VCaP (cell line): ENCODE measurements at regions not wholly inside any gene's neighbourhood (a gene's known extent, or its start where the extent isn't known, plus 50 kb on each side); places are given as distances from the start of the nearest gene placed in this dataset.

Experiments used
- H3K27ac ChIP-seq: fragments of 450-650 bp; 2 replicates; pipeline ENCODE4 v1.5.1; 2017
- TF ChIP-seq, protein P1 (sequence below): fragments of 450-650 bp; conservative IDR thresholded peaks from 2 replicates; pipeline ENCODE4 v1.5.1; 2017; ENCODE audit warnings: mild to moderate bottlenecking, moderate library complexity

- TF ChIP-seq, protein P1, sequence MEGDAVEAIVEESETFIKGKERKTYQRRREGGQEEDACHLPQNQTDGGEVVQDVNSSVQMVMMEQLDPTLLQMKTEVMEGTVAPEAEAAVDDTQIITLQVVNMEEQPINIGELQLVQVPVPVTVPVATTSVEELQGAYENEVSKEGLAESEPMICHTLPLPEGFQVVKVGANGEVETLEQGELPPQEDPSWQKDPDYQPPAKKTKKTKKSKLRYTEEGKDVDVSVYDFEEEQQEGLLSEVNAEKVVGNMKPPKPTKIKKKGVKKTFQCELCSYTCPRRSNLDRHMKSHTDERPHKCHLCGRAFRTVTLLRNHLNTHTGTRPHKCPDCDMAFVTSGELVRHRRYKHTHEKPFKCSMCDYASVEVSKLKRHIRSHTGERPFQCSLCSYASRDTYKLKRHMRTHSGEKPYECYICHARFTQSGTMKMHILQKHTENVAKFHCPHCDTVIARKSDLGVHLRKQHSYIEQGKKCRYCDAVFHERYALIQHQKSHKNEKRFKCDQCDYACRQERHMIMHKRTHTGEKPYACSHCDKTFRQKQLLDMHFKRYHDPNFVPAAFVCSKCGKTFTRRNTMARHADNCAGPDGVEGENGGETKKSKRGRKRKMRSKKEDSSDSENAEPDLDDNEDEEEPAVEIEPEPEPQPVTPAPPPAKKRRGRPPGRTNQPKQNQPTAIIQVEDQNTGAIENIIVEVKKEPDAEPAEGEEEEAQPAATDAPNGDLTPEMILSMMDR: no peak
- no peak overlapping the region for H3K27ac ChIP-seq
Measured at GRCh38 chr9:99531313-99531712, 290.4 kb upstream of the NR4A3 start.

DNA sequence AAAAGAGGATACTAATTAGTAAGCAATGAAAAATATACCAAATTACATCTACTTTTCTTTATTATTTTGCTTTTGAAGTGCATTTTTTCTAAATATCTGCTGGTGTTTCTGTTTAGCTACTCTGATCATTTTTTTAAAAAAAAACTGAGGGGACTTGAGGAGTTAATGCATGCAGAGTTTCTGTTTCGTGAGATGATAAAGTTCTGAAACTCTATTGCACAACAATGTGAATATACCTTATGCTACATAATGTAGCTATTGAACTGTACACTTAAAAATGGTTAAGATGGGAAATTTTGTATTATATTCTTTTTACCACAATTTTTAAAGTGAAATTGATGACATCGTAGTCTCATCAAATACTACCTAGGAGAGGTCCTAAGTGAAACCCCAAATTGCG lies 288.3 kb upstream of the NR4A3 start:
- TF ChIP-seq, protein P1: no peak
- no peak overlapping the region for H3K27ac ChIP-seq

DNA sequence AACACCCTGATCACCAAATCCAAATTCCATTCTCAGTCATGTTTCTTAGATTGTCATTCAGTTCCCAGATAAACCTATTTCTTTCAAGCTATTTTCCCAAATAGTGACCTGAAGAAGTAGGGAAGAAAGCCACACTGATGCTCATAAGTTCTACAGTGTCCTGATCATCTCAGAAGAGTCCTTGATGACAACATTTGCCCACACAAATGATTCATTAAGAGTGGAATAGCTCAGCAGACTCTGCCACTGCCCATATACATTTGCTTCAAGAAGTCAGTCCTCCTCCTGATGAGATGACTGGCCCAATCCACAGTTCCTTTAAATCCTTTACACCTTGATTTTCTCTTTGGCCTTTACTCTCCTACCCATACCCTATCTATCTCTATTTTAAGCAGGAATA lies 283.7 kb upstream of the NR4A3 start:
- TF ChIP-seq, protein P1: no peak
- no peak overlapping the region for H3K27ac ChIP-seq

GRCh38 chr9:99544526-99544925 lies 277.2 kb upstream of the NR4A3 start:
- H3K27ac ChIP-seq: no peak overlapping the region
- TF ChIP-seq, protein P1: no peak

GRCh38 chr9:99549441-99549840 lies 272.2 kb upstream of the NR4A3 start:
- TF ChIP-seq, protein P1: no peak

GRCh38 chr9:99555792-99556191 lies 265.9 kb upstream of the NR4A3 start:
- TF ChIP-seq, protein P1: no peak
- no peak overlapping the region for H3K27ac ChIP-seq

More at GRCh38 chr9:99549441-99549840, 272.2 kb upstream of the NR4A3 start:
- H3K27ac ChIP-seq: no peak overlapping the region

DNA sequence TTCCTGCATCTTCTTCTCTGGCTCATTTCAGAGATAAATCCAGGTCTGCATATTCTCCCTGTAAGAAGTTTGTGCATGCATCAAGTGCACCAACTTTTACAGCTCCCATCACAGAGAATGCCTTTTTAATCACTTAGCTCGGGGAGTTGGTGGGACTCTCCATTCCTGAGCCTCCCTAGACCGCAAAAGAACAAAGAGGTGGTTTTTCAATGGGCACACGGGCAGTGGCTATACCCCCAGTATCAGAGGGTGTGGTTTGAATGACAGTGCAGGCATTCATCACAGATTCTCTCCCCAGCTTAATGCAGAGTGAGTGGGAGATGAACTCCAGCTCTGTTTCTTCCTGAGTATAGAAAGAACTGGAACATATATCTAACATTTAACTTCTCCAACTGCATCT lies 264.7 kb upstream of the NR4A3 start:
- H3K27ac ChIP-seq: no peak overlapping the region
- TF ChIP-seq, protein P1: no peak

- TF ChIP-seq, protein P1: no peak
- H3K27ac ChIP-seq: no peak overlapping the region
Measured at GRCh38 chr9:99557816-99558215, 263.9 kb upstream of the NR4A3 start.
